GM18858 (cell line): ENCODE measurements at regions not wholly inside any gene's neighbourhood (a gene's known extent, or its start where the extent isn't known, plus 50 kb on each side); places are given as distances from the start of the nearest gene placed in this dataset.
"Not testable (repeated sequence)": the region's sequence is repeated elsewhere in the genome, so short reads cannot be mapped to it uniquely, and the experiment has no call there.

ENCODE experiments used
- ATAC-seq: cut with Tn5 transposase; IDR thresholded peaks from one replicate; pipeline ENCODE4 v1.9.1; 2021; ENCODE audit not compliant: unreplicated experiment

DNA sequence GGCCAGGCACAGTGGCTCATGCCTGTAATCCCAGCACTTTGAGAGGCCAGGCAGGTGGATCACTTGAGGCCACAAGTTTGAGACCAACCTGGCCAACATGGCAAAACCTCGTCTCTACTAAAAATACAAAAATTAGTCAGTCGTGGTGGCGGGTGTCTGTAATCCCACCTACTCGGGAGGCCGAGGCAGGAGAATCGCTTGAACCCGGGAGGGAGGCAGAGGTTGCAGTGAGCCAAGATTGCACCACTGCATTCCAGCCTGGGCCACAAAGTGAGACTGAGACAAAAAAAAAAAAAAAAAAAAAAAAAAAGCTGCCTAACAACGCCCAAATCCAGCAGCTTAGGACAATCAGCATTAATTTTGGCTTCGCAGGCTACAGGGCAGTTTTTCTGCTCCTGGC is 167.1 kb downstream of the GOSR1 start:
- ATAC-seq, result not testable (repeated sequence)

- ATAC-seq, result not testable (repeated sequence)
These were observed 164.2 kb downstream of the GOSR1 start for GRCh38 chr17:30641428-30641827.

DNA sequence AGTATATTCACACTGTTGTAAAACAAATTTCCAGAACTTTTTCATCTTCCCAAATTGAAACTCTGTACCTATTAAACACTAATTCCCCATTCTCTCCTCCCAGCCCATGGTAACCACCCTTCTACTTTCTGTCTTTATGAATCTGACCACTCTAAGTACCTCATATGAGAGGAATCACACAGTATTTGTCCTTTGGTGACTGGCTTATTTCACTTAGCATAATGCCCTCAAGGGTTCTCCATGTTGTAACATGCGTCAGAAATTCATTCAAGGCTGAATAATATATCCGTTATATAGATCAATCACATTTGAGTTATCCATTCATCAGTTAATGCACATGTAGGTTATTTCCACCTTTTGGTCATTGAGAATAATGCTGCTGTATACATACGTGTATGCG is 162.2 kb downstream of the GOSR1 start:
- not testable (repeated sequence) for ATAC-seq

- ATAC-seq, result not testable (repeated sequence)
These were observed 161.8 kb downstream of the GOSR1 start for GRCh38 chr17:30638968-30639367.

DNA sequence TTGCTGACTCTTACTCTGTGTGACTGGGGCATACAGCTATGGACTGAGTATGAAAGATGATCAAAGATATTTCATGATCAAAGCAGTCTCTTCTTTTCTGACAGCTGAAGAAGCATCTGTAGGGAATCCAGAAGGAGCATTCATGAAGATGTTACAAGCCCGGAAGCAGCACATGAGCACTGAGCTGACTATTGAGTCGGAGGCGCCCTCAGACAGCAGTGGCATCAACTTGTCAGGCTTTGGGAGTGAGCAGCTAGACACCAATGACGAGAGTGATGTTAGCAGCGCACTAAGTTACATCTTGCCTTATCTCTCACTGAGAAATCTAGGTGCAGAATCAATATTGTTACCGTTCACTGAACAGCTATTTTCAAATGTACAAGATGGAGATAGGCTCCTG is 154.4 kb downstream of the GOSR1 start:
- ATAC-seq, result not testable (repeated sequence)

GRCh38 chr17:30625380-30625779 is 148.2 kb downstream of the GOSR1 start:
- not testable (repeated sequence) for ATAC-seq

DNA sequence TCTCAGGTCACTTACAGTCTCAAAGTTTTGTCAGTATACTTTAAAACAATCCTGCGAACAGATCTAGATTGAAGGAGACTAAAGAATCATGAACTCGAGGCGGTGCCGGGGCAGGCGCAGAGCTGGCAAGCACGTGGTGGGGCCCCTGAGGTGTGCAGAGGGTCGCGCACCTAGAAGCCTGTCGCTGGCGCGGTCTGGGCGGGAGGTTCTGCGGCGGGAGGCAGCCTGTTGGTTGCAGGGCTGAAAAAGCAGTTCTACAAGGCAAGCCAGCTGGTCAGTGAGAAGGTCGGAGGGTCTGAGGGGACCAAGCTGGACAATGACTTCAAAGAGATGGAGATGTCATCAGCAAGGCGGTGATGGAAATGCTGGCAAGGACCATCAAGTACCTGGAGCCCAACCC is 147.0 kb downstream of the GOSR1 start:
- not testable (repeated sequence) for ATAC-seq

DNA sequence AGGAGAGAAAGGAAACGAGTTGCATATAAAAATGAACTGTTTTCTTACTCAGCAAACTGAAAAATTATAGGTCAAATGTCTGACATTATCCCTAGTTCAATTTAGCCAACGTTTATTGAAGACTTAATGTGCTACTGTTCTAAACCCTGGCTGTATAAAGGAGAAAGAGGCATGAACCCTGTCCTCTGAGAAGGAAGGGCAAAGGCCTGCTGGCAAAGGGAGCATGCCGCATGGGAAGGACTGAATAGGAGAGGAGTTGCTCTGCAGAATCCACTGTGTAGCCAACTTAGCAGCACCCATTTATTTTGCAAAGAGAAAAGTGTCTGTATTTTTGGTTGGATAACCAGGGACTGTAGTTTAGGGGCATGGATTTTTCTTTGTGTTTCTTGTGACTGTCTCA is 132.5 kb downstream of the GOSR1 start:
- ATAC-seq, result not testable (repeated sequence)

DNA sequence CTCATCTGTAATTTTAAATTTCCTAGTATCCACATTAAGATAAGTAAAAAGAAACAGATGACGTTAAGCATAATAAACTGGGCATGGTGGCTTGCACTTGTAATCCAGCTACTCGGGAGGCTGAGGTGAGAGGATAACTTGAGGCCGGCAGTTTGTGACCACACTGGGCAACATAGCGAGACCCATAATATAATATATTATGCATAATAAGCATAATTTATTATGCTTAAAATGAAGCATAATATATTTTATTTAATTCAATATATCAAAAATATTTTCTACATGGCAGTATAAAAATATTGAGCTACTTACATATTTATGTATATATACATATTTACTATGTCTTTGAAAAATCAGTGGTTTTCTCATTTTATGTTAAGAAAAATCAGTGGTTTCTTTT is 128.3 kb downstream of the GOSR1 start:
- no peak for ATAC-seq

DNA sequence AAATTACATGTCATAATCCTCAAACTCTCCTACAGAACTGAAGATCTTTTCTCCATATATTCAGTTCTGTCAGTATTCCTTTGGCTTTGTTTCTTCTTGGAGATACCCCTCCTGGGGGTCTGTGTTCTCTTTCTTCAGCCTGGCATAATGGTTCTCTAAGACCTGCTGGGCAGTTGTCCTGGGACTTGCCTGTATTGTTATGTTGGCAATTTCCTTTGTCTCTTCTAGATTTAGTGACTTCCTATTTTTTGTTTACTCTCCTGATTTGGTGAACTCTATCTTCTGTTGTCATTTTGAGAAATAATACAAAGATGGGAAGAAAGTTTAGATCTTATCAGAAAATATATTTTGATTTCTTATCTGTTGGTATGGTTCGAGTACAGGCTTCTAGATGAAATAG is 127.8 kb downstream of the GOSR1 start:
- no peak for ATAC-seq

GRCh38 chr17:30602396-30602795 is 125.2 kb downstream of the GOSR1 start:
- ATAC-seq, result not testable (repeated sequence)

GRCh38 chr17:30601984-30602383 is 124.8 kb downstream of the GOSR1 start:
- not testable (repeated sequence) for ATAC-seq

DNA sequence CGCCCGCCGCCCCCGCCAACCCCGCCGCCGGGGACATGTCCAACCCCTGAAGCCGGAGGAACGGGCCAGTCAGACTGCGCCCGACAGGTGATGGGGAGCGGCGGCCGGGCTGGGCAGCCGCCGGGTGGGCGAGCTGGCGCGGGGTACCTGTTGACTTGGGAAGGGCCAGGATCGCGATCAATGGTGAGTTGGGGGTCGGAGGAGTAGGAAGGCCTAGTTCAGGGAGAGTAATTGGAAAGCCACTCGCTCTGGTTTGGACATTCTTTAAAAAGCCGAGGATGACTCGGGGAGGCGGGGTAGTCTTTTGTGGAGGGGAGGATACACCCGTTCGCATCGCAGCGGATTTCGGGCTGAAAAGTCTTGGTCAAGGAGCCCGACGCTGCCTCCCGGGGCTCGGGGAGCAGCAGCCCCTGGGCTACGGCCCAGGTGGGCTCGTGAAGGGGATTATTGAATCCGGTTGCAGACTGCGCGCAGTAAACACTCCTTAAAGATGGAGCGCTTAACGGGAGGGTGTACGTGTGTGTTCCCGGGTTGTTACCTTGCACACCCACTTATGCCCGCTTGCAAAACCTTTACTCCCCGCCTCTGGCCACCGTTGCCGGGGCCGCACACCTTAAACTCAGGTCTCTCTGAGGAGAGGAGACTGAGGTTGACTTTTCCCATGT is 123.8 kb downstream of the GOSR1 start:
- no peak for ATAC-seq

DNA sequence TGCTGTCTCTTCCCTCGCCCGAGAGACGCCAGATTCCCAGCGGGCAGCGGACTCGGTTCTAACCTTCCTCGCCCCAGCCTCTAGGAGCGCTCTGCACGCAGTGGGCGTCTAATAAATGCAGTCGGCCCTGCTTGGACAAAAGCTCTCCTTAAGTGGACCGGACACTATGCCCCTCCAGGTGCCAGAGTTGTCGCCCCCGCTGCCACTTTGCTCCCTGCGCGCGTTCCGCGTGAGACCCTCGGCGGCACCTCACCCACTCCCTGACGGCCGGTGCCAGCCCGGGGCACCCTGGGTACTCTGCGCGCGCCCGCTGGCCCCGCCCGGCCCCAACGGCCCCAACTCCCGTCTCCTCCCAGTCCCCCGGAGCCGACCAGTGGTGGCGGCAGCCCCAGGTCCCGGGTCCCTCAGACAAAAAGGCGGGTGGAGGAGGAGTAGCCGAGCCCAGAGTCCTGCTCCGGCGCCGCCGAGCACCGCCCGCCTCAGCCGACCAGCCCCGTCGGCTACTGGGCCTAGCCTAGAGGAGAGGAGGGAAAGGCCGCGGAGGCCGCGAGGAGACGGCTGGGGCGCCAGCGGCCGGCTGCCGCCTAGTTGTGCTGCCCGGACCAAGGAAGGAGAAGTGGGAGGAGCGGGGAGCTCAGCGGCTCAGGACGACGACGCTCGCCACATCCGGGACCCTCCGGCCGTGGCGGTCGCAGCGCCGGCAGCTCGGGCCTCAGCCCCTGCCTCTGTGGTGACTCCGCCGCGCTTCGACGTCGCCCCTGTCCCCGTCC is 123.0 kb downstream of the GOSR1 start:
- ATAC-seq, result peak; percentile 70

DNA sequence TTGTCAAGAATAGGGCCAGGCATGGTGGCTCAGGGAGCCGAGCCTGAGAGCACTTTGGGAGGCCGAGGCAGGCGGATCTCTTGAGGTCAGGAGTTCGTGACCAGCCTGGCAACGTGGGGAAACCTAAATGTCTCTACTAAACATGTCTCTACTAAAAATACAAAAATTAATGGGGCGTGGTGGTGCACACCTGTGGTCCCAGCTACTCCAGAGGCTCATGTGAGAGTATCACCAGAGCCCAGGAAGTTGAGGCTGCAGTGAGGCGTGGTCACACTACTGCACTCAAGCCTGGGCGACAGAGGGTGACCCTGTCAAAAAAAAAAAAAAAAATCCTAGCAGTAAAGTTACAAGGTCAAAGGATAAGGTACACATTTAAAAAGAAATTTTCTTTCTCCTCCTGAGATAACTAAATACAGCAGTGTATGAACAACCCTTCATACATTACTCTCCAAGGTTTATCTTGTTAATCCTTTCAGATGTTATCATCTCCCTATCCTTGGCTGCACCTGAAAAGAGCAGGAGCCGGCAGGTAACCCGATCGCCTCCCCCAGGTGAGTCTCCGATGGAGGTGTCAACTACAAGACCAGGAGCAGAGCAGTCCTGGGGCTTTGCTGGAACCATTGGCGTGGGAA is 122.3 kb downstream of the GOSR1 start:
- ATAC-seq, result no peak

- ATAC-seq, result no peak
These were observed 120.6 kb downstream of the GOSR1 start for GRCh38 chr17:30597776-30598288.

- not testable (repeated sequence) for ATAC-seq
These were observed 120.0 kb downstream of the GOSR1 start for GRCh38 chr17:30596948-30597775.

GRCh38 chr17:30594953-30595371 is 117.8 kb downstream of the GOSR1 start:
- ATAC-seq, result not testable (repeated sequence)

DNA sequence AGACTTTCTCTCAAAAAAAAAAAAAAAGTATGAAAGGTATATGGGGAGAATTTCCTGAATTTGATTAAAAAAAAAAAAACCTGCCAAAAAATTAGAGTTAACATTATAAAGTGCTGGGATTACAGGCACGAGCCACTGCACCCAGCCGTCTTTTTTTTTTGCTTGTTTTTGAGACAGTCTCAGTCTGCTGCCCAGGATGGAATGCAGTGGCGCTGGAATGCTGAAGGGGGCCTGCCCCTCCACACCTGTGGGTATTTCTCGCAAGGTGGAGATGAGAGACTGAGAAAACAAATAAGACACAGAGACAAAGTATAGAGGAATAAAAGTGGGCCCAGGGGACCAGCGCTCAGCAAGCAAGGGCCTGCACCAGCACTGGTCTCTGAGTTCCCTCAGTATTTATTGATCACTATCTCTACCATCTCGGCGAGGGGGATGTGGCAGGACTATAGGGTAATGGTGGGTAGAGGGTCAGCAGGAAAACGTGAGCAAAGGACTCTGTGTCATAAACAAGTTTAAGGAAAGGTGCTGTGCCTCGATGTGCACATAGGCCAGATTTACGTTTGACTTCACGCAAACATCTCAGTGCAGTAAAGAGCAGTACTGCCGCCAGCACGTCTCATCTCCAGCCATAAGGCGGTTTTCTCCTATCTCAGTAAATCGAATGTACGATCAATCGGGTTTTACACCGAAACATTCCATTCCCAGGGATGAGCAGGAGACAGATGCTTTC is 117.2 kb downstream of the GOSR1 start:
- no peak for ATAC-seq

- ATAC-seq, result no peak
These were observed 113.0 kb downstream of the GOSR1 start for GRCh38 chr17:30590081-30590733.
